Transverse colon (tissue), 4 donors: ENCODE measurements at regions not wholly inside any gene's neighbourhood (a gene's known extent, or its start where the extent isn't known, plus 50 kb on each side); places are given as distances from the start of the nearest gene placed in this dataset.

ENCODE experiments used
- DNase-seq: peaks from one replicate; pipeline ENCODE4 v3.0.0-alpha.2; 2019
- H3K27ac ChIP-seq, 4 donors: fragments of 200-600 bp; sonication (generic); 2 replicates each; pipeline ENCODE4 v1.5.1; 2016 to 2018; ENCODE audit warnings: inconsistent platforms in 4 of 4
- H3K27me3 ChIP-seq: fragments of 200-600 bp; sonication (generic); 2 replicates; pipeline ENCODE4 v1.5.1; 2017; ENCODE audit warnings: inconsistent platforms
- H3K36me3 ChIP-seq, 4 donors: fragments of 200-600 bp; sonication (generic); 2 replicates each; pipeline ENCODE4 v1.5.1; 2017 to 2019; ENCODE audit warnings: inconsistent platforms in 4 of 4
- H3K4me1 ChIP-seq, 4 donors: fragments of 200-600 bp; sonication (generic); 2 replicates each; pipeline ENCODE4 v1.5.1; 2017 to 2020; ENCODE audit warnings: inconsistent platforms in 4 of 4
- H3K4me3 ChIP-seq, 4 donors: fragments of 200-600 bp; sonication (generic); 1 replicate in 1 of 4; 2 replicates in 3 of 4; pipeline versions ENCODE4 v1.5.1 to v1.6.1; 2017 to 2019; ENCODE audit warnings: inconsistent platforms in 4 of 4
- H3K9me3 ChIP-seq, 2 donors: fragments of 200-600 bp; sonication (generic); 2 replicates each; pipeline ENCODE4 v1.5.1; 2017 to 2019; ENCODE audit warnings: inconsistent platforms in 2 of 2
- CTCF ChIP-seq, 5 experiments: fragments of 200-600 bp in 3 of 5; fragments of 450-650 bp in 2 of 5; sonication (generic) in 3 of 5; IDR thresholded peaks; 1 replicate in 2 of 5; 2 replicates in 3 of 5; pipeline ENCODE4 v1.5.1; 2016 to 2017; ENCODE audit warnings: antibody characterized with exemption in 5 of 5, inconsistent platforms in 3 of 5, mild to moderate bottlenecking in 2 of 5, moderate library complexity in 1 of 5
- EP300 ChIP-seq: sonication (generic); formaldehyde crosslinking; IDR thresholded peaks from one replicate; pipeline ENCODE4 v1.6.1; 2017; ENCODE audit warnings: antibody characterized with exemption, low read depth
- POLR2A ChIP-seq: fragments of 450-650 bp; IDR thresholded peaks from one replicate; pipeline ENCODE4 v1.6.1; 2016; ENCODE audit warnings: antibody characterized with exemption, mild to moderate bottlenecking, moderate library complexity
- POLR2AphosphoS5 ChIP-seq, 3 donors: sonication (generic); formaldehyde crosslinking; IDR thresholded peaks; one replicate each; pipeline ENCODE4 v1.6.1; 2016; ENCODE audit warnings: antibody characterized with exemption in 3 of 3
- WGBS, 2 donors: methylation state at CpG; one replicate each; pipeline ENCODE4 v1.1.5; 2018; ENCODE audit warnings: low coverage in 1 of 2; 5-methylcytosine and 5-hydroxymethylcytosine counted together
- in situ Hi-C, 4 donors: fragments of 200-750 bp; cut with MboI; loops; one replicate each; pipeline versions ENCODE4 v1.15.0 to v1.15.1; 2017; ENCODE audit warnings: low sequenced_read_pairs in 3 of 4, low pct_ligation_motif_present in 1 of 4, low pct_unique_long_range_greater_than_20kb in 1 of 4
- intact Hi-C: fragments of 100-400 bp; cut with DNase I; formaldehyde crosslinking; loops from one replicate; pipeline ENCODE4 v1.15.1; 2023; ENCODE audit warnings: low total_unique reads

DNA sequence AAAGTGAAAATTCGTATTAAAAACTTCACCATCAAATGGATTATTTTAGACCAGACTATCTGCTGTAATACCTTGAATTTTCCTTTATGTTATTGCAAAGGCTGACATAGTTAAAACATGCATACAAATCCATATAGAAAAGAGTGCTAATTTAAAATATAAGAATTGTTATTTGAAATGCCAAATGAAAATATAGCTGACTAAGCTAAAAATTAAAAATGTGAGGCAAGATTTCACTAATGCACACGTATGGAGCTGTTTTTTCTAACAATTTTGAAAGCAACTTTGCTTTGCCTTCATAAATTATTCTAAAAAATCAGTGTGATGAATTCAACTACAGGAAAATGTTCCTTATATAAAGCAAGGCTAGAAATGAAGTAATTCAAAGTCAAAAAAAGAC lies 62.5 kb downstream of the MPP7 start:
- H3K36me3 ChIP-seq: peaks cover 0 to 6% (median 0%) of the 10 kb centered on the region in 4 donors
- H3K9me3 ChIP-seq: no peaks in the 10 kb centered on the region
- peaks cover 0 to 5% (median 1%) of the 10 kb centered on the region in 4 donors for H3K4me1 ChIP-seq
- no peaks in the 10 kb centered on the region for H3K27me3 ChIP-seq
- WGBS, 2 donors: 77 to 97% methylated on average over 2 of the region's 2 CpGs
- DNase-seq: no peak
- no peak overlapping the region for H3K27ac ChIP-seq
- in situ Hi-C loops: loop anchor here in 1 of 4 donors (25.0 kb wide), 1 partner anchor 803 kb away; no protein-coding TSS in a partner anchor
- intact Hi-C loops: loop anchor here (5.0 kb wide), 1 partner anchor 78 kb away; no protein-coding TSS in a partner anchor
- no peak overlapping the region for H3K4me3 ChIP-seq
- no peak for TF ChIP-seq POLR2AphosphoS5 (IDR thresholded peaks at IDR 0.05)
- no peak for TF ChIP-seq POLR2A
- TF ChIP-seq CTCF (IDR thresholded peaks at IDR 0.05): no peak
- TF ChIP-seq EP300: no peak

GRCh38 chr10:28236591-28236990 lies 66.3 kb downstream of the MPP7 start:
- no peak for DNase-seq
- H3K27ac ChIP-seq: no peak overlapping the region
- no peaks in the 10 kb centered on the region for H3K27me3 ChIP-seq
- peaks cover 0 to under 1% (median 0%) of the 10 kb centered on the region in 4 donors for H3K4me1 ChIP-seq
- intact Hi-C loops (no loop called here), in situ Hi-C loops (loop anchor here in 1 of 4 donors (25.0 kb wide), 1 partner anchor 799 kb away; no protein-coding TSS in a partner anchor)
- 80 to 90% methylated on average over 12 of the region's 12 CpGs for WGBS, 2 donors
- H3K9me3 ChIP-seq: no peaks in the 10 kb centered on the region
- no peak overlapping the region for H3K4me3 ChIP-seq
- peaks cover 0 to 6% (median 0%) of the 10 kb centered on the region in 4 donors for H3K36me3 ChIP-seq
- no peak for TF ChIP-seq CTCF (IDR thresholded peaks at IDR 0.05)
- TF ChIP-seq EP300: no peak

GRCh38 chr10:28220811-28221210 lies 82.1 kb downstream of the MPP7 start:
- 73 to 78% methylated on average over 5 of the region's 5 CpGs for WGBS, 2 donors
- H3K9me3 ChIP-seq: no peaks in the 10 kb centered on the region

DNA sequence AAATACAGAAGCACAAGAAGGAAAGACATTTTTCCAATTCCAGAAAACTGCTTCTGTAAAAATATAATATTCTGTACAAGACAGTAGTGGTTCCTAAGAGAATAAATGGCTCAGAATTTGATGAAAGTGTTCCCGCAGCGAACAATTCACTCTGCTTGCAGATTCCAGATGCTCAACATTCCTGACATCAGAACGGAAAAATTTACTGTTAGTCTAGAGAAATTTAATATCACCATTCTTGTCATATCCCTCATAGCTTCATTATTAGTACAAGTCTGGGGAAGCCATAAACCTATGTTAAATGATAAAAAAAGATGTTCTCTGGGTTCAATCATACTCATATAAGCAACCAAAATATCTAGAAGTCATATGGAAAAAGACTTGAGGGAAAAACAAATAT lies 83.6 kb downstream of the MPP7 start:
- no peak for DNase-seq
- in situ Hi-C loops (no loop called here), intact Hi-C loops (no loop called here)
- Histone ChIP-seq H3K36me3 (no peaks in the 10 kb centered on the region), H3K27ac (no peak overlapping the region), H3K9me3 (no peaks in the 10 kb centered on the region), H3K27me3 (no peaks in the 10 kb centered on the region), H3K4me1 (peaks cover 0 to 31% (median 17%) of the 10 kb centered on the region in 4 donors), H3K4me3 (no peak overlapping the region)
- TF ChIP-seq CTCF (IDR thresholded peaks at IDR 0.05): no peak
- no peak for TF ChIP-seq POLR2AphosphoS5 (IDR thresholded peaks at IDR 0.05)
- TF ChIP-seq POLR2A: no peak
- TF ChIP-seq EP300: no peak
- WGBS, 2 donors: 76 to 80% methylated on average over 3 of the region's 3 CpGs

More at GRCh38 chr10:28220811-28221210, 82.1 kb downstream of the MPP7 start:
- intact Hi-C loops (no loop called here), in situ Hi-C loops (no loop called here)
- Histone ChIP-seq H3K36me3 (no peaks in the 10 kb centered on the region), H3K4me1 (peaks cover 0 to 19% (median 10%) of the 10 kb centered on the region in 4 donors), H3K27me3 (no peaks in the 10 kb centered on the region), H3K27ac (no peak overlapping the region), H3K4me3 (no peak overlapping the region)
- TF ChIP-seq EP300: no peak
- no peak for TF ChIP-seq POLR2AphosphoS5 (IDR thresholded peaks at IDR 0.05)
- no peak for TF ChIP-seq CTCF (IDR thresholded peaks at IDR 0.05)
- TF ChIP-seq POLR2A: no peak
- no peak for DNase-seq
